SK-N-SH treated with all-trans-retinoic acid at 6 μM for 48 hours (cell line): ENCODE measurements at regions not wholly inside any gene's neighbourhood (a gene's known extent, or its start where the extent isn't known, plus 50 kb on each side); places are given as distances from the start of the nearest gene placed in this dataset.

ENCODE experiments used
- ARNTL ChIP-seq: fragments of 450-650 bp; formaldehyde crosslinking; IDR thresholded peaks from 2 replicates; pipeline ENCODE4 v1.5.0; 2020; ENCODE audit warnings: low read depth, mild to moderate bottlenecking, moderate library complexity, borderline replicate concordance
- CSRNP3 ChIP-seq: fragments of 250-450 bp; sonication (Bioruptor Pico); IDR thresholded peaks from 2 replicates; pipeline ENCODE4 v1.5.1; 2021; ENCODE audit warnings: mild to moderate bottlenecking, moderate library complexity
- GLIS3 ChIP-seq: fragments of 250-450 bp; sonication (Bioruptor Pico); IDR thresholded peaks from 2 replicates; pipeline ENCODE4 v1.5.0; 2020; ENCODE audit warnings: mild to moderate bottlenecking, moderate library complexity
- ISL1 ChIP-seq: fragments of 250-450 bp; sonication (Bioruptor Pico); IDR thresholded peaks from 2 replicates; pipeline ENCODE4 v2.1.2; 2022; ENCODE audit warnings: mild to moderate bottlenecking, moderate library complexity
- PATZ1 ChIP-seq: fragments of 250-450 bp; sonication (Bioruptor Pico); IDR thresholded peaks from 2 replicates; pipeline ENCODE4 v1.8.0; 2020; ENCODE audit warnings: mild to moderate bottlenecking, moderate library complexity, borderline replicate concordance
- ZFP3 ChIP-seq: fragments of 250-450 bp; sonication (Bioruptor Pico); IDR thresholded peaks from 2 replicates; pipeline ENCODE4 v1.5.0; 2020; ENCODE audit warnings: mild to moderate bottlenecking, moderate library complexity

GRCh38 chr3:181966393-181966792 lies 254.7 kb downstream of the SOX2 start:
- no peak for TF ChIP-seq PATZ1
- TF ChIP-seq ISL1 = no peak
- TF ChIP-seq CSRNP3 (CRISPR knock-in tag) = no peak
- no peak for TF ChIP-seq GLIS3 (CRISPR knock-in tag)
- TF ChIP-seq ZFP3 (CRISPR knock-in tag) = no peak
- TF ChIP-seq ARNTL = no peak
